ENCODE measurements at regions not wholly inside any gene's neighbourhood (a gene's known extent, or its start where the extent isn't known, plus 50 kb on each side); places are given as distances from the start of the nearest gene placed in this dataset.
"Not testable (repeated sequence)": the region's sequence is repeated elsewhere in the genome, so short reads cannot be mapped to it uniquely, and the experiment has no call there.

DNA sequence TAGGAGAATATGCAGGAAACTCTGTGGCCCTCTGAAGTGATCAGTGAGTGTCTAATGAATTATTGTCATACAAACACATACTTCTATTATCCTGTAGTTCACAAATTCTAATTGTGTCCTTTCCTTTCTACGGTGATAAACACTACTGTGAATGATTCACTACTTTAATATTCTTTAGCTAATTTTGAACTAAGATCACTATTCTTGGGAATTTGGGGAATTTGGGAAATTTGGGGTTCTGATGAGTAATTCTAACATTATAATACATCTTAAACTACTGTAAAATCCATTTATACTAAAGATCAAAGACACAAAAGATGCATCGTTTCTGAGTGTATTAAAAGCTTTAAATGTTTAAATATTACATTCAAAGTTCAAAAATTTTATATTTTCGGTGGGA is 1287.2 kb upstream of the CITED2 start:
- peak; percentile 34 for DNase-seq (ENCODE audit: low read depth)

DNA sequence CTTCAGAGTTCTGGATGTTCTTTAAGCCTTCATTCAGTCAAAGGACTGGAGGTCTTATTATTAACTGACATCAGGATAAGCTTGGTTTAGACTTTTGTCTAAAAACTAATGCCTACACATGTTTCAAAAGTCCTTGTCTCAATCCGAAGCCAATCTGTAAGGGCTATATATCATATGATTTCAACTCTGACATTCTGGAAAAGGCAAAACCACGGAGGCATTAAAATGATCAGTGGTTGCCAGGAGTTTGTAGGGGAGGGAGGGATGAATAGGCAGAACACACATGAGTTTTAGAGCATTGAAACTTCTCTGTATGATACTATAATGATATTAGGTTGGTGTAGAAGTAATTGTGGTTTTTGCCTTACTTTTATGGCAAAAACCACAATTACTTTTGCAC is 1285.8 kb upstream of the CITED2 start:
- peak; percentile 32 for DNase-seq (ENCODE audit: low read depth)

DNA sequence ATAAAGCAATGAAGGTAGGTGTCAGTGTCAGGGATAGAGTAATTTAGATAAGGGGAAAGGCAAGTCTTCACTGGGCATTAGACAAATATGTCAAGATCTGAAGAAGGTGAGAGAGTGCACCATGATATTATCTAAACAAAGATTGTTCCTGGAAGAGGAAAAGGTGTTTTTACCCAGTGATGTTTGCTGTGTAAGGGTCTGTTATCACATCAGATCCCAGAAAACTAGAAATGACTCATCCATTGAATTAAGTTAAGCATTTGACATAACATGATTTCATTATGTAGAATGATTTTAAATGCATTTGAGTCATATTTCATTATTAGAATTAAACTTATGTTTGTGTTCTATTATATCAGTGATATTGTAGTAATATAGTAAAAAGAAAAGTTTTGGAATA is 1279.5 kb upstream of the CITED2 start:
- DNase-seq (ENCODE audit: low read depth): no peak

DNA sequence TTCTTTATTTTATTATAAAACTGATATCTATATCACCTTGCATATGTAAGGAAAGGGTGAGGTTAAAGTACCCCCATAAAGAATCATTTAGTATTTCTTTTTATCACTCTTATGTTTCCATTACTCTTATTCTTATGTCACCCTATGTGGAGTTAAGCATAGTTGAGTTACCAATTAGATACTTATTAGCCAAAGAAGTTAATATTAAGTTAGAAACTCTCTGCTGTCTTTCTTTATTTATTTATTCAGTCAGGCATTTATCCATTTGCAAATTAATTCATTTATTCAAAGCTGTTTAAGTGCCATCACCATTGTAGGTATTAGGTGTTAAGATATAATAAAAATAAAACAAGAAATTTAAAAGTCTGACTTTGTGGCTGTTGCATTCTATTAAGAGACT is 1279.1 kb upstream of the CITED2 start:
- no peak for DNase-seq (ENCODE audit: low read depth)

DNA sequence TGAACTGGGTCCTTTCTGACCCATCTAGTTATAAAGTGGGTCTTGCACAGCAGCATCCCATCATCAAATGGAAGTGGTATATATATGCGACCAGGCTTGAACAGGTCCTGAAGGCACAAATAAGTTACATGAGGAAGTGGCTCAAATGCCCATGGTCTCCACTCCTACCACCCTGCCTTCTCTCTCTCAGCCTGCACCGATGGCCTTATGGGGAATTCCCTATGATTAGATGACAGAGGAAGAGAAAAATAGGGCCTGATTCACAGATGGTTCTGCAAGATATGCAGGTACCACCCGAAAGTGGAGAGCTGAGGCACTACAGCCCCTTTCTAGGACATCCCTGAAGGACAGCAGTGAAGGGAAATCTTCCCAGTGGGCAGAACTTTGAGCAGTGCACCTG is 1275.1 kb upstream of the CITED2 start:
- DNase-seq (ENCODE audit: low read depth): not testable (repeated sequence)

DNA sequence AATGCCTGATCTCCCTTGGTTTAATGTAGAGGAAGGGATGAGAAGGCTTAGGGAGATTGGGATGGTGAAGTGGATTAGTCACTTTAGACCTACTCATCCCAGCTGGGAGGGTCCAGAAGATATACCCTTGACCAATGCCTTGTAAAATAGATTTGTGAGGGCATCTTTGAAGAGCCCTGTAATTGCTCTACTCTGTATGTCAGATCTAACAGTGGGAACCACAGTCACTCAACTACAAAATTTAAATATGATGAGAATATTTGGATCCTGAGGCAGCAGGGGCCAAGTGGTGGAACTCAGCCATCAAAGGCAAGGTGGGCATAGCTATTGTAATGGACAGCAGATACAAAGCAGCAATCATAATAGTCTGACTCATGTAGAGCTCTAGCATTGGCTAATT is 1272.9 kb upstream of the CITED2 start:
- not testable (repeated sequence) for DNase-seq (ENCODE audit: low read depth)

DNA sequence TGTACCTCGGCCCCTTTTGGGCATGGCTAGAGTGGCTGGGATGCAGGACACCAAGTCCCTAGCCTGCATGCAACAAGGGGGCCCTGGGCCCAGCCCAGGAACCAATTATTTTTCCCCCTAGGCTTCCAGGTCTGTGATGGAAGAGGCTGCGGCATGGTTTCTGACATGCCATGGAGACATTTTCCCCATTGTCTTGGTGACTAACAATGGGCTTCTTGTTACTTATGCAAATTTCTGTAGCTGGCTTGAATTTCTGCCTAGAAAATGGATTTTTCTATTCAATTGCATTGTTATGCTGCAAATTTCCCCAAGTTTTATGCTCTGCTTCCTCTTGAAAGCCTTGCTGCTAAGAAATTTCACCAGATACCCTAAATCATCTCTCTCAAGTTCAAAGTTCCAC is 1269.6 kb upstream of the CITED2 start:
- DNase-seq (ENCODE audit: low read depth): no peak

DNA sequence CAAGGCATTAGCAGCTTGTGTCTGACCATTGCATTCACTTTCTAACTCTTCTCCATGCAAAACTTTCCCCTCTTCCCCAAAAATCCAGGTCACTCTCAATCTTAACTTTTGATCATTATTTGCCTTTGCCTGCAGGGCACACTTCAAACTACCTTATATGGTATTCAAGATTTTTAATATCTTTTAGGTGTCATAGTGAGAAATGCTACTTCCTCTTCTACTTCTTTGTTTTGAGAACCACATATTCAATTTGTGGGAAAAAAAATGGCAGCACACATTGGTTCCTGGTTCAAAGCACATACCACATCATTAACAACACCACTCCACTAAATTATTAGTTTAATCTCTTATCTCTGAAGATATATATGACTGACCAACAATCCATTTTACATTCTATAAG is 1267.0 kb upstream of the CITED2 start:
- DNase-seq (ENCODE audit: low read depth): no peak

DNA sequence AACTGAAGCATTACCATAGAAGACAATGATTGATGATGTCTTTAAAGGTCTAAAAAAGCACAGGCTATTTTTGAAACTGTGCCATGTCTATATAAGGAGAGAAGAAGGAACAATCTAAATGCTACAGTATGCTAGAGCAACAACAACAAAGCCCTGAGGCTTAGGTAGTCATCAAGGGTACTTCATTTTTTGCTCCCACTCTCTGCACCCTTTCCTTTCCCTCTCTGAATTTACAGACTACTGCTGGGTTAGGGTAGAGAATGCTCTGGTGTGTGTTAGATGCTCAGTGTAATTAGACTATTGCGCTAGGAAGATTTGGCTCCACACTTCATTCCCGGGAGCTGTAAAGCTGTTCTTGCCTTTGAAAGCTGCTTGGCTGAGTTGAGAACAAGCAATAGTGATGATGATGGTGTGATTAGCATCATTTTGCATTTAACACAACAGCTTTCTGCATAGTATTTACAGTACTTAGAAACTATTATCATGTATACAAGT is 1262.5 kb upstream of the CITED2 start:
- no peak for DNase-seq (ENCODE audit: low read depth)

DNA sequence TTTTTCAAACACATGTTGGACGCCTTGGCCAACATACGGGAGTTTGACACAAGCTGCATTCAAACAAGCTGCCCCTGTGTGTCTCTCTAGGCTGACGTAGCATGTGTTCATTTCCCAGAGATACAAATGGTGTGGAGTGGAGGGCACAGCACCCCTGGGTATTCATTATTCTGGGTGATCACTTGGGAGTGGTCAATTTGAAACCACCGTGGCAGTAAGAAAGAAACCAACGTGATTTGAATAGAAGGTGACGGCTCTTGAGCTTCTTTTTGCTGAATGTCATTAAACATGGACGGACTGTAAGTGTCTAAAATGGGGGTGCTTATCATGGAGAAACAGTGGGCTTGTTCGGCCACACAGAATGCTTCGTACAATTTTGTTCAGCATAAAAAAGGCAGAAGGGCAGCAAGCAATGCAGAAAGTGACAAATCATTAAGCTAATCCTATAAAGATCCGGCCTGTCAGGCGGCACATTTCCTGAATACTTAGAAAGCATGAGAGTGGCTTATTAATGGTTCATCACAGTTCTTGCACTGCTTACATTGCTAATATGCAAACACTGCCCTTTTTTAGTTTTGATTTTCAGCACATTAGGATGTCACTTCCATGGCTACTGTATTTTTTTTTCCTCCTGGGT is 1261.9 kb upstream of the CITED2 start:
- no peak for DNase-seq (ENCODE audit: low read depth)

DNA sequence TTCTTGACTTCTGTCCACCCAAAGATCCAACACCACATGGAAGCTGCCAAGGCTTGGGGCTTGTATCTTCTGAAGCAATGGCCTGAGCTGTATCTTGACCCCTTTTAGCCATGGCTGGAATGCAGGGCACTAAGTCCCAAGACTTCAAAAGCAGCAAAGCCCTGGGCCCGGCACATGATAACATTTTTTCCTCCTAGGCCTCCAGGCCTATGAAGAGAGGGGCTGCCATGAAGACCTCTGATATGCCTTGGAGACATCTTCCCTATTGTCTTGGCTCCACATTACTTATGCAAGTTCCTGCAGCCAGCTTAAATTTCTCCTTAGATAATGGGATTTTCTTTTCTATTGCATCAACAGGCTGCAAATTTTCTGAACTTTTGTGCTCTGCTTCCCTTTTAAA is 1252.6 kb upstream of the CITED2 start:
- DNase-seq (ENCODE audit: low read depth): no peak

DNA sequence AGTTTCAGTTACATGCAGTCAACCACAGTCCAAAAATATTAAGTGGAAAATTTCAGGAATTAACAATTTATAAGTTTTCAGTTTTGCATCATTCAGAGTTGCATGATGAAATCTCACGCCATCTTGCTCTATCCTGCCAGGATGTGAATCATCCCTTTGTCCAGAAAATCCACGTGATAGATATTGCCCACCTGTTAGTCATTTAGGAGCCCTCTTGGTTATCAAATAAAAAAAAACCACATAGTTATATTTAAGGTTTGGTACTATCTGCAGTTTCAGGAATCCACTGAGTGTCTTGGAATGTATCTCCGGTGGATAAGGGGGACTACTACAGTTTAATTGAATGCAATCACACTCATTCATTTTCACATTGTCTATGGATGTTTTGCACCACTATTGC is 1249.0 kb upstream of the CITED2 start:
- DNase-seq (ENCODE audit: low read depth): peak; percentile 36

DNA sequence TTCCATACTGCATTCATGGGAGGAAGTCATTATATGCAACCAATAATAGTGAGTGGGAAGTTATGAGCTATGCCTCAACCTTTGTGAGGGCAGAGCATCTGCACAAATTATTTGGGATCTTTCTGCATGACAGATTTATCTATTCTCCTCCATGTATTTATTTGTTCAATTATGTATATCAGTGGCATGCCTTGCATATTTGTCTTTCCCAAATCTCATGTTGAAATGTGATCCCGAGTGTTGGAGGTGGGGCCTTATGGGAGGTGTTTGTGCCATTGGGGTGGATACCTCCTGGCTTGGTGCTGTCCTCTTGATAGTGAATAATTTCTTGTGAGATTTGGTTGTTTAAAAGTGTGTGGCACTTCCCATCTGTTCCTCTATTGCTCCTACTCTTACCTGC is 1246.0 kb upstream of the CITED2 start:
- DNase-seq (ENCODE audit: low read depth): no peak

DNA sequence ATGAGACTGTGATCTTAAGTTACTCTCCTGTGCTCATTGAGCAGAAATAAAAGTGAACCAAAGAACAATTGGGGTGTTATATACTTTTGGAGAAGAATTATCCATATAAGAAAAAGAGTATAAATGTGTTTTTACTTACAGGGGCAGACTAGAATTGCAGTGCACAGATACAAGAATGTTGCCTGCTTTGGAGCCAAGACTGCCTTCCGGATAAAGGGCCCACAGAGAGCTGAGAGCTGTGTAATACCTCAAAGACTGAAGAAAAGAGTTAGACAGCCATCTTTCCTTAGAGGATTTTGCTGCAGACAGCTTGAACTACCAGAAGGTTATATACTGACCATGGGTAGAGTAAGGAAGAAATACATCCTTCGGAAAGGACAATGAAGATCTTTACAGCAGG is 1235.5 kb upstream of the CITED2 start:
- no peak for DNase-seq (ENCODE audit: low read depth)

DNA sequence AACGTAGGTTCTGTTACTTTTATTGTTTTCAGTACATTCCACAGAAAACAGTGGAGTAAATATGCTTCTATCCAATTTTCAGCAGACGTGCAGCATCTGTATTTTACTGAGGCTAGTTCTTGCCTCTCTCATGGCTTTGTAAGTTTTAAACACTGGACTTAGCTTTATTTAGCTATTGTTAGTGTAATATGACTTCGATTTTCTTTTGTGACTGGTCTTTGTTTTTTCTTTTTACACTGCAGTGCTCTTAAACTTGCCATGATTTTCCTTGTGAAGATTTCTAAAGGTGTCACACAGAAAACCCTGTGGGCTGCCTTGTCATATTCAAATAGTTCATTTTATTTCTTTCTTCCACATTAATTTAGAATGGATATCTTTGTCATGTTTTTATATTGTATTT is 1234.9 kb upstream of the CITED2 start:
- DNase-seq (ENCODE audit: low read depth): no peak

DNA sequence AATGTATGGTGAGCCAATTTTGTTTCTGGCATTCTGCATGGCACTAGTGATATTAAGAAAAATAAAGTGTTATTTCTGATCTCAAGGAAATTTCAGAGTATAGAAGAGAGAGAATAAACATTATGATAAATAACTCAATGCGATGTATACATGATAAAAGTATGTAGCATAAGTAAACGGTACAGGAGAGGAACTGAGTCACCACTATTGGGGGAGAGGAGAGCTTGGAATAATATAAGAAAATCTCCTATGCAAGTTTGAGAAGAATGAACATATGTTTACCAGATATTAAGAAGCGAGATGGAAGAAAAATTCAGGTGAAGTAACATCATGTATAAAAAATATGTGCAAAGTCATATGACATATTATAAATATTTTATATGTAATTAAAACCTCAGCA is 1230.3 kb upstream of the CITED2 start:
- no peak for DNase-seq (ENCODE audit: low read depth)

DNA sequence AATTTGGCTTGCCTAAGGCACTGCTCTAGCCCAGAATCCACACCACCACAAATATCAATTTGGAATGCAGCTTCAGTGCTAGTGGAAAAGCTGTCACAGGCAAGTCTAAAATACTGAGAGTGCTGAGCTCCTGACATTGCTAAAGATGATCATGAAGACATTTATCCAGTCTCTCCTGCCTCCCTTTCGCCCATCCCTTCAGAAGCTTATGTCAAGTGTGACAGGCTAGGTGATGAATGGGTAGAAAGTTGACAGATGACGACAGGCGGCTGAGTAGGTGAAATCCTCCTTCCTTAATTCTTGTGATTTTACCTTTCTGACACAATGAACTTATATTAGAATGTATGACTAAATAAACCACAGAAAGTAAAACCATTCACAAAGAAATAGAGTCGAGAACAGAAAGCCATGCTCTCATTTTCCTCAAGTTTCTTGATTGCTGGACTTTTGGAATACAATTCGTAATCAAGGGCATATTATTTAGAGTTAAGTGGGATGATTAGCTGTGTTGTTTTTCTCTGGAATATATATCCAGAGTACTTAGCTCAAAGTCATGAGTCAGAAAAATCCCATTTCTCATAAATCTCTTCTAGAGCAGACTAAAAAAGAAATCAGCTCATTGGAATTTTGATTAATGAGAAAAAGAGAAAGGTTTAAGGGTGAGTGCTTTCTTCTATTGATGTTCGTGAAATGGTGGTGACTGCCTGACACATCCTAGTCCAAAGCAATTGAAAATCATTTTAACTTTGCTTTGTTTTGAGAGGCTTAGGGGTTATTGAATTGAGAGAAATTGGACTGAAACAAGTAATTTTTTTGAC is 1228.2 kb upstream of the CITED2 start:
- peak; percentile 30 for DNase-seq (ENCODE audit: low read depth)

DNA sequence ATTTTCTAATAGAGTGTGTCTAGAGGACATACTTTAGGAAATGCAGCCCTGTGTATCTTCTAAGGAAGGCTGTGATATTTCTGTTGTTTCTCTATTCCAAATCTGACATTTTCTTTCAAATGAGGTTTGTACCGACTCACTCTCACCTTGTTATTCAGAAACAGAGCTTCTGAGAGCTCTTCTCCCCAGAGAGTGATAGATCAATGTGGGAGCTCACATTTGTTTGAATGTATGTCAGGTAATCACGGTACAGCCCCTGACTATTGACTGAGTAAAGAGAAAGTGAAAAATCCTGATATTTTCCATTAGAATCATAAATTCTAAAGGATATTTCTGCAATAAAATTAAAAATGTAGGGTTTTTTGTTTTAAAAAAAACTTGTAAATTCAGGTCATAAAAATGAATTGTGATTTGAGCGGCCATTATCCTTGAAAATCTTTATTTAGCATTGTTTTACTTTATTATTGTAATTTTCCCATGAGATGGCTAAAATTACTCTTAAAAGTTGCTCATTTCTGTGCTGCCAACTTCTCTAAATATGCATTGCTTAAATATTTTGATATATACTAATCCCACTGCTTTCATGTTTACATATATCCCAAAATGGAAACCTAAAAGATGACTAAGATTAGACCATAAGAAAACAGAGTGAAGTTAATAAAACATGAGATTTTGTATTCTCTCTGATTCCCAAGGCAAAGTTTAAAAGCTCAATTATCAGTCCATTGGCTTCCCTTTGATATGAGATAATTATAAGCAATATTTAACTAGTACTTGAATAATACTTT is 1226.8 kb upstream of the CITED2 start:
- no peak for DNase-seq (ENCODE audit: low read depth)

DNA sequence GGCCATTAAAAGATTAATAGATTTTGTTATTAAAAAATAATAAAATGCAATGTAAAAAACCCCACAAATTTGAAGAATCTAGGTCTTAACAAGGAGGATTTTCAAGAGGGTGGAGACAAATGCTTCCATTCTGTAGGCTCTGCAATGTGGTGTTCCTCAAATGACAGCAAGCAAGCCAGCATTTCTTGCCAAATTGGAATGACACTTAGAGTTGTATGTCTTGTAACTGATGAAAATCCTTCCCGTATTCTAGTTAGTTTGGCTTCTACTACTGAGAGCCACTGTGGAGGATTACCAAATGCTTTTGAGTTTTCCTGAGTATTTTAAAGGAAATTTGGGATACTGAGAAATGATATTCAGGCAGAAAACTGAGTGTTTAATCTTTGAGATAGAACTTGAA is 1225.5 kb upstream of the CITED2 start:
- no peak for DNase-seq (ENCODE audit: low read depth)

DNA sequence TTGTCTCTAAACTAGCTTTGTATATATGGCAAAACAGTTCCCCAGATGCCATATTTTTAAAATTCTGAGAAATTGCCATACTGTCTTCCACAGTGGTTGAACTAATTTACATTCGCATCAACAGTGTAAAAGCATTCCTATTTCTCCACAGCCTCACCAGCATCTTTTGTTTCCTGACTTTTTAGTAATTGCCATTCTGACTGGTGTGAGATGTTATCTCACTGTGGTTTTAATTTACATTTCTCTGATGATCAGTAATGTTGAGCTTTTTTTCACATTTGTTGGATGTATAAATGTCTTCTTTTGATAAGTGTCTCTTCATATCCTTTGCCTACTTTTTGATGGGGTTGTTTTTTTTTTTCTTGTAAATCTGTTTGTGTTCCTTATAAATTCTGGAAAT is 1222.7 kb upstream of the CITED2 start:
- DNase-seq (ENCODE audit: low read depth): no peak

DNA sequence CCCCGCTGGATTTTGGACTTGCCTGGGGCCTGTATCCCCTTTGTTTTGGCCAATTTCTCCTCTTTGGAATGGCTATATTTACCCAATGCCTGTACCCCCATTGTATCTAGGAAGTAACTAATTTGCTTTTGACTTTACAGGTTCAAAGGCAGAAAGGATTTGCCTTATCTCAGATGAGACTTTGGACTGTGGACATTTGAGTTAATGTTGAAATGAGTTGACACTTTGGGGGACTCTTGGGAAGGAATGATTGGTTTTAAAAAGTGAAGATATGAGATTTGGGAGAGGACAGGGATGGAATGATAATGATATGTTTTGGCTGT is 1220.3 kb upstream of the CITED2 start:
- no peak for DNase-seq (ENCODE audit: low read depth)

DNA sequence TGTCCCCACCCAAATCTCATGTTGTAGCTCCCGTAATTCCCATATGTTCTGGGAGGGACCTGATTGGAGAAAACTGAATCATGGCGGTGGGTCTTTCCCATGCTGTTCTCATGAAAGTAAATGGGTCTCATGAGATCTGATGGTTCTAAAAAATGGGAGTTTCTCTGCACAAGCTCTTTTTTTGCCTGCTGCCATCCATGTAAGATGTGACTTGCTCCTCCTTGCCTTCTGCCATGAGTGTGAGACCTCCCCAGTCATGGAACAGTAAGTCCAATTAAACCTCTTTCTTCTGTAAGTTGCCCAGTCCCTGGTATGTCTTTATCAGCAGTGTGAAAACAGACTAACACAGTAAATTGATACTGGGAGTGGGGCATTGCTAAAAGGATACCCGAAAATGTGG is 1218.4 kb upstream of the CITED2 start:
- no peak for DNase-seq (ENCODE audit: low read depth)

DNA sequence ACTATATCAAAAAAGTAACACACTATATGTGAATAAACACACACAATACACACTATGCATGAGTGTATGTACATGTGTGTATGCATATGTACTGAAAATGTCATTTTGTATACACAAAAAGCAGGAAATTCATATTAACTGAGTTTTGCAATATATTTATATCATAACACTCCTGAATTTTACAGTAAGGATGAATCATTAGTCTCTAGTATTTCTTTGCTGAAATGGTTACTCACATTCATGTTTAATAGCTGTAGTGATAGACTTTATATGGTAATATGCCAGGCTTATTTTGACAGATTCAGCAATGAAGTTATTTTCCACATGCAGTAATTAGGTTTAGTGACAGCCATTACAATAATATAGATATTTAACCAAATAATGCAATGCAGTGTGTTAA is 1216.2 kb upstream of the CITED2 start:
- no peak for DNase-seq (ENCODE audit: low read depth)
